H9 (cell line): ENCODE measurements at regions not wholly inside any gene's neighbourhood (a gene's known extent, or its start where the extent isn't known, plus 50 kb on each side); places are given as distances from the start of the nearest gene placed in this dataset.

ENCODE experiments used
- DNase-seq: peaks from one replicate; pipeline ENCODE4 v3.0.0-alpha.2; 2017
- H2AFZ ChIP-seq: one replicate; pipeline ENCODE4 v1.6.1; 2013; ENCODE audit warnings: mild to moderate bottlenecking, low read length, control low read depth, moderate library complexity
- H2AK5ac ChIP-seq: 2 replicates; pipeline ENCODE4 v1.6.1; 2013; ENCODE audit warnings: low read length, control low read depth, mixed read lengths; ENCODE audit not compliant: insufficient read length
- H2BK120ac ChIP-seq: one replicate; pipeline ENCODE4 v1.6.1; 2013; ENCODE audit warnings: low read depth, mild to moderate bottlenecking, low read length, control low read depth, inconsistent platforms; ENCODE audit not compliant: poor library complexity, severe bottlenecking
- H2BK12ac ChIP-seq: 2 replicates; pipeline ENCODE4 v1.6.1; 2013; ENCODE audit warnings: low read length, control low read depth, mixed read lengths, low read depth; ENCODE audit not compliant: insufficient read length
- H2BK15ac ChIP-seq: 2 replicates; pipeline ENCODE4 v1.6.1; 2013; ENCODE audit warnings: low read depth, low read length, control low read depth
- H2BK20ac ChIP-seq: one replicate; pipeline ENCODE4 v1.6.1; 2013; ENCODE audit warnings: low read depth, mild to moderate bottlenecking, low read length, control low read depth, inconsistent platforms; ENCODE audit not compliant: poor library complexity, severe bottlenecking
- H2BK5ac ChIP-seq: 2 replicates; pipeline ENCODE4 v1.6.1; 2013; ENCODE audit warnings: low read length, control low read depth, mixed read lengths; ENCODE audit not compliant: insufficient read length
- H3K14ac ChIP-seq: 2 replicates; pipeline ENCODE4 v1.6.1; 2013; ENCODE audit warnings: low read length, control low read depth; ENCODE audit not compliant: insufficient read depth
- H3K18ac ChIP-seq: 2 replicates; pipeline ENCODE4 v1.6.1; 2013; ENCODE audit warnings: low read depth, mild to moderate bottlenecking, mixed read lengths, low read length, control low read depth; ENCODE audit not compliant: insufficient read length
- H3K23ac ChIP-seq: 2 replicates; pipeline ENCODE4 v1.6.1; 2013; ENCODE audit warnings: low read length, control low read depth, mixed read lengths, low read depth; ENCODE audit not compliant: insufficient read length
- H3K23me2 ChIP-seq: 2 replicates; pipeline ENCODE4 v1.6.1; 2013; ENCODE audit warnings: low read depth, mild to moderate bottlenecking, mixed read lengths, low read length, control low read depth; ENCODE audit not compliant: insufficient read length, poor library complexity, severe bottlenecking
- H3K27ac ChIP-seq: 2 replicates; pipeline ENCODE4 v1.5.1; 2013; ENCODE audit warnings: low read length, control low read depth, mixed read lengths, low read depth; ENCODE audit not compliant: insufficient read length
- H3K27me3 ChIP-seq: 2 replicates; pipeline ENCODE4 v1.6.1; 2013; ENCODE audit warnings: low read length, control low read depth, inconsistent platforms; ENCODE audit not compliant: insufficient read depth
- H3K4ac ChIP-seq: 2 replicates; pipeline ENCODE4 v1.6.1; 2013; ENCODE audit warnings: low read depth, mild to moderate bottlenecking, control low read depth, inconsistent platforms, low read length, moderate library complexity
- H3K4me1 ChIP-seq: 2 replicates; pipeline ENCODE4 v1.6.1; 2013; ENCODE audit warnings: low read length, control low read depth, inconsistent platforms; ENCODE audit not compliant: insufficient read depth
- H3K4me2 ChIP-seq: 2 replicates; pipeline ENCODE4 v1.6.1; 2013; ENCODE audit warnings: low read length, control low read depth, mixed read lengths; ENCODE audit not compliant: insufficient read length, insufficient read depth
- H3K56ac ChIP-seq: 2 replicates; pipeline ENCODE4 v1.6.1; 2013; ENCODE audit warnings: low read depth, mild to moderate bottlenecking, mixed read lengths, low read length, control low read depth; ENCODE audit not compliant: insufficient read length
- H3K79me1 ChIP-seq: 2 replicates; pipeline ENCODE4 v1.6.1; 2013; ENCODE audit warnings: low read depth, mild to moderate bottlenecking, moderate library complexity, low read length, control low read depth, inconsistent platforms; ENCODE audit not compliant: insufficient read depth, poor library complexity, severe bottlenecking
- H3K79me2 ChIP-seq: 2 replicates; pipeline ENCODE4 v1.6.1; 2013; ENCODE audit warnings: low read length, control low read depth, inconsistent platforms; ENCODE audit not compliant: insufficient read depth
- H3K9ac ChIP-seq: 2 replicates; pipeline ENCODE4 v1.6.1; 2013; ENCODE audit warnings: low read length, control low read depth, mixed read lengths; ENCODE audit not compliant: insufficient read length; ENCODE audit errors: extremely low read depth
- H3K9me3 ChIP-seq: one replicate; pipeline ENCODE4 v1.6.1; 2013; ENCODE audit warnings: low read depth, low read length, inconsistent platforms; ENCODE audit not compliant: control insufficient read depth
- H3T11ph ChIP-seq: one replicate; pipeline ENCODE4 v1.6.1; 2013; ENCODE audit warnings: mild to moderate bottlenecking, low read length, control low read depth, inconsistent platforms
- H4K20me1 ChIP-seq: one replicate; pipeline ENCODE4 v1.6.1; 2013; ENCODE audit not compliant: control insufficient read depth, insufficient read length, insufficient read depth
- H4K5ac ChIP-seq: 2 replicates; pipeline ENCODE4 v1.6.1; 2013; ENCODE audit warnings: low read depth, mild to moderate bottlenecking, mixed read lengths, low read length, control low read depth; ENCODE audit not compliant: insufficient read length
- H4K8ac ChIP-seq: replicated peaks from 2 replicates; pipeline ENCODE4 v1.6.1; 2013; ENCODE audit warnings: low read length, control low read depth, mixed read lengths, low read depth; ENCODE audit not compliant: insufficient read length
- H4K91ac ChIP-seq: 2 replicates; pipeline ENCODE4 v1.6.1; 2013; ENCODE audit warnings: low read depth, mild to moderate bottlenecking, moderate library complexity, mixed read lengths, low read length, control low read depth; ENCODE audit not compliant: insufficient read length
- H3K27ac Mint-ChIP-seq, 3 experiments: 2 replicates in 2 of 3; 3 replicates in 1 of 3; pipeline ENCODE4 v1.8.0; 2020 to 2021; ENCODE audit warnings: mixed read lengths in 3 of 3, mild to moderate bottlenecking in 1 of 3, moderate library complexity in 1 of 3
- H3K27me3 Mint-ChIP-seq: 2 replicates; pipeline ENCODE4 v1.8.0; 2021; ENCODE audit warnings: low read depth, mild to moderate bottlenecking, moderate library complexity, mixed read lengths
- H3K36me3 Mint-ChIP-seq, 3 experiments: 2 replicates in 2 of 3; 3 replicates in 1 of 3; pipeline ENCODE4 v1.8.0; 2020 to 2021; ENCODE audit warnings: low read depth in 3 of 3, mixed read lengths in 3 of 3; ENCODE audit not compliant: insufficient read depth in 1 of 3
- H3K4me1 Mint-ChIP-seq, 2 experiments: 2 replicates each; pipeline ENCODE4 v1.8.0; 2020; ENCODE audit warnings: mixed read lengths in 2 of 2
- H3K4me3 Mint-ChIP-seq, 2 experiments: 2 replicates in 1 of 2; 3 replicates in 1 of 2; pipeline ENCODE4 v1.8.0; 2020 to 2021; ENCODE audit warnings: mild to moderate bottlenecking in 2 of 2, mixed read lengths in 2 of 2, moderate library complexity in 1 of 2
- H3K9me3 Mint-ChIP-seq, 2 experiments: 2 replicates in 1 of 2; 3 replicates in 1 of 2; pipeline ENCODE4 v1.8.0; 2020; ENCODE audit warnings: mild to moderate bottlenecking in 2 of 2, mixed read lengths in 2 of 2, moderate library complexity in 1 of 2
- WGBS: extraction: QIAGEN DNeasy Blood & Tissue Kit; methylation state at CpG from one replicate; pipeline ENCODE4 v1.1.7; 2013; ENCODE audit warnings: missing lambda C conversion rate, low lambda C conversion rate, mixed read lengths; ENCODE audit not compliant: insufficient read length; ENCODE audit errors: extremely low coverage; 5-methylcytosine and 5-hydroxymethylcytosine counted together
- TF ChIP-seq, protein P1 (sequence below): fragments of 200-600 bp; sonication (generic); conservative IDR thresholded peaks from 3 replicates; pipeline ENCODE4 v1.8.0; 2021; ENCODE audit warnings: antibody characterized with exemption, mild to moderate bottlenecking

DNA sequence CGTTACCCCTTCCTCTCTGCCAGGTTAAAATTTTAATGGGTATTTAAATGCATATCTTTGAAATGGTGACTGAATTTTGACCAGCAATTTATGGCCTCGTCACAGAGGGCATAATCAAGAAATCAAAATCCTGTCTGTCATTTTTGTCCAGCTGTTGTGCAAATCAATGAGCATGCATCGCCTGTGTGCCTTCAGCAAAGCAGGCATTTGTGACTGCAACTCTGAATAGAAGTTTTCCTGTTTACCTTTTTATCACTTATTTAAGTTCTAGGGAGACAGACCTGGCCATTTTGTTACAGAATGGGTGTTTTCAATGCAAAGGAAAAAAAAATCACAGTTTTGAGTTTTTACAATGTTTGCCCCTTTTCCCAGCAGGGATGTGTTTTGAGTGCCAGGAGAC, 107.4 kb downstream of the PPM1A start:
- H3K4me2 ChIP-seq = peak overlapping the region; percentile 47
- no peaks in the 10 kb centered on the region for H3K79me1 ChIP-seq
- H3K23ac ChIP-seq = no peak overlapping the region
- H4K5ac ChIP-seq = no peak overlapping the region
- no peak overlapping the region for H2BK15ac ChIP-seq
- no peaks in the 10 kb centered on the region for H3K79me2 ChIP-seq
- no peaks in the 10 kb centered on the region for H3K23me2 ChIP-seq
- H3K27me3 ChIP-seq = no peaks in the 10 kb centered on the region
- H2AK5ac ChIP-seq = no peak overlapping the region
- H2BK12ac ChIP-seq = no peak overlapping the region
- no CpG with 5 or more reads among the region's 3 CpGs for WGBS
- Mint-ChIP-seq H3K36me3 (no peaks in the 10 kb centered on the region), H3K9me3 (no peaks in the 10 kb centered on the region), H3K27ac (peak overlapping the region in 1 of 3 experiments; percentile 78; a peak in 2 of 7 replicates), H3K27me3 (peaks cover 3% of the 10 kb centered on the region), H3K4me3 (peak overlapping the region in 1 of 2 experiments; percentile 2; a peak in 1 of 5 replicates), H3K4me1 (peaks cover 14 to 20% of the 10 kb centered on the region in 2 experiments)
- no peak overlapping the region for H2AFZ ChIP-seq
- H2BK120ac ChIP-seq = no peak overlapping the region
- no peak for DNase-seq
- no peaks in the 10 kb centered on the region for H3K9me3 ChIP-seq
- TF ChIP-seq, protein P1, sequence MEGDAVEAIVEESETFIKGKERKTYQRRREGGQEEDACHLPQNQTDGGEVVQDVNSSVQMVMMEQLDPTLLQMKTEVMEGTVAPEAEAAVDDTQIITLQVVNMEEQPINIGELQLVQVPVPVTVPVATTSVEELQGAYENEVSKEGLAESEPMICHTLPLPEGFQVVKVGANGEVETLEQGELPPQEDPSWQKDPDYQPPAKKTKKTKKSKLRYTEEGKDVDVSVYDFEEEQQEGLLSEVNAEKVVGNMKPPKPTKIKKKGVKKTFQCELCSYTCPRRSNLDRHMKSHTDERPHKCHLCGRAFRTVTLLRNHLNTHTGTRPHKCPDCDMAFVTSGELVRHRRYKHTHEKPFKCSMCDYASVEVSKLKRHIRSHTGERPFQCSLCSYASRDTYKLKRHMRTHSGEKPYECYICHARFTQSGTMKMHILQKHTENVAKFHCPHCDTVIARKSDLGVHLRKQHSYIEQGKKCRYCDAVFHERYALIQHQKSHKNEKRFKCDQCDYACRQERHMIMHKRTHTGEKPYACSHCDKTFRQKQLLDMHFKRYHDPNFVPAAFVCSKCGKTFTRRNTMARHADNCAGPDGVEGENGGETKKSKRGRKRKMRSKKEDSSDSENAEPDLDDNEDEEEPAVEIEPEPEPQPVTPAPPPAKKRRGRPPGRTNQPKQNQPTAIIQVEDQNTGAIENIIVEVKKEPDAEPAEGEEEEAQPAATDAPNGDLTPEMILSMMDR = no peak
- H2BK5ac ChIP-seq = no peak overlapping the region
- H3K14ac ChIP-seq = no peak overlapping the region
- H3K56ac ChIP-seq = no peak overlapping the region
- no peak overlapping the region for H4K8ac ChIP-seq
- H2BK20ac ChIP-seq = no peak overlapping the region
- no peak overlapping the region for H4K91ac ChIP-seq
- no peak overlapping the region for H3T11ph ChIP-seq
- no peak overlapping the region for H3K27ac ChIP-seq
- H3K9ac ChIP-seq = no peak overlapping the region
- H3K18ac ChIP-seq = no peak overlapping the region
- no peak overlapping the region for H3K4ac ChIP-seq
- H4K20me1 ChIP-seq = no peaks in the 10 kb centered on the region
- peaks cover 2% of the 10 kb centered on the region; the same call in 1 of the 2 replicates for H3K4me1 ChIP-seq
